Mesenchymal stem cell (in vitro differentiated cells and primary cell): ENCODE measurements at regions not wholly inside any gene's neighbourhood (a gene's known extent, or its start where the extent isn't known, plus 50 kb on each side); places are given as distances from the start of the nearest gene placed in this dataset.

ENCODE experiments used
- DNase-seq: peaks from one replicate; pipeline ENCODE4 v3.0.0-alpha.2; 2013
- H2AFZ ChIP-seq: one replicate; pipeline ENCODE4 v1.6.1; 2013; ENCODE audit warnings: low read depth, mild to moderate bottlenecking, control low read depth, inconsistent platforms, low read length, moderate library complexity
- H2AK5ac ChIP-seq: 2 replicates; pipeline ENCODE4 v1.6.1; 2013; ENCODE audit warnings: low read length, moderate library complexity, mild to moderate bottlenecking, inconsistent platforms; ENCODE audit not compliant: severe bottlenecking
- H2BK120ac ChIP-seq: one replicate; pipeline ENCODE4 v1.6.1; 2013; ENCODE audit warnings: low read depth, mild to moderate bottlenecking, inconsistent platforms, low read length, moderate library complexity
- H2BK12ac ChIP-seq, 2 experiments: one replicate each; pipeline ENCODE4 v1.6.1; 2013; ENCODE audit warnings: inconsistent platforms in 2 of 2, low read length in 2 of 2, mild to moderate bottlenecking in 2 of 2, moderate library complexity in 2 of 2, control low read depth in 1 of 2
- H2BK15ac ChIP-seq: one replicate; pipeline ENCODE4 v1.6.1; 2013; ENCODE audit warnings: mild to moderate bottlenecking, low read depth, inconsistent platforms; ENCODE audit not compliant: poor library complexity, severe bottlenecking
- H2BK5ac ChIP-seq: 2 replicates; pipeline ENCODE4 v1.6.1; 2013; ENCODE audit warnings: low read depth, mild to moderate bottlenecking, low read length, control low read depth, inconsistent platforms; ENCODE audit not compliant: poor library complexity, severe bottlenecking
- H3K14ac ChIP-seq, 2 experiments: one replicate each; pipeline ENCODE4 v1.6.1; 2013; ENCODE audit warnings: inconsistent platforms in 2 of 2, low read length in 2 of 2, control low read depth in 1 of 2, mild to moderate bottlenecking in 1 of 2, moderate library complexity in 1 of 2
- H3K18ac ChIP-seq, 2 experiments: one replicate each; pipeline ENCODE4 v1.6.1; 2013; ENCODE audit warnings: inconsistent platforms in 2 of 2, low read length in 2 of 2, control low read depth in 1 of 2, low read depth in 1 of 2, mild to moderate bottlenecking in 1 of 2
- H3K23ac ChIP-seq, 2 experiments: one replicate each; pipeline ENCODE4 v1.6.1; 2013; ENCODE audit warnings: inconsistent platforms in 2 of 2, low read length in 2 of 2, mild to moderate bottlenecking in 2 of 2, moderate library complexity in 2 of 2, control low read depth in 1 of 2
- H3K27ac ChIP-seq: 2 replicates; pipeline ENCODE4 v1.5.1; 2013; ENCODE audit warnings: mild to moderate bottlenecking, moderate library complexity, low read length, control low read depth, inconsistent platforms; ENCODE audit not compliant: poor library complexity, severe bottlenecking
- H3K27me3 ChIP-seq, 2 experiments: 2 replicates each; pipeline versions ENCODE4 v1.6.1 to v1.7.0; 2013; ENCODE audit warnings: low read length in 2 of 2, mild to moderate bottlenecking in 2 of 2, moderate library complexity in 2 of 2, control low read depth in 1 of 2, inconsistent platforms in 1 of 2; ENCODE audit not compliant: control insufficient read depth in 1 of 2, insufficient read depth in 1 of 2
- H3K36me3 ChIP-seq, 2 experiments: 2 replicates each; pipeline versions ENCODE4 v1.6.1 to v1.7.0; 2013; ENCODE audit warnings: low read length in 2 of 2, control low read depth in 1 of 2, inconsistent platforms in 1 of 2, low read depth in 1 of 2, mild to moderate bottlenecking in 1 of 2; ENCODE audit not compliant: insufficient read depth in 2 of 2, control insufficient read depth in 1 of 2
- H3K4ac ChIP-seq, 2 experiments: one replicate each; pipeline ENCODE4 v1.6.1; 2013; ENCODE audit warnings: inconsistent platforms in 2 of 2, low read length in 2 of 2, mild to moderate bottlenecking in 2 of 2, moderate library complexity in 2 of 2, control low read depth in 1 of 2, low read depth in 1 of 2
- H3K4me1 ChIP-seq: 2 replicates; pipeline ENCODE4 v1.6.1; 2013; ENCODE audit warnings: low read depth, low read length, control low read depth; ENCODE audit not compliant: control insufficient read depth, insufficient read depth
- H3K4me2 ChIP-seq: 2 replicates; pipeline ENCODE4 v1.6.1; 2013; ENCODE audit warnings: low read length, mild to moderate bottlenecking, inconsistent platforms; ENCODE audit not compliant: poor library complexity, severe bottlenecking
- H3K4me3 ChIP-seq, 2 experiments: 2 replicates each; pipeline versions ENCODE4 v1.5.1 to v1.7.0; 2013; ENCODE audit warnings: low read length in 2 of 2, mild to moderate bottlenecking in 2 of 2, control low read depth in 1 of 2, low read depth in 1 of 2; ENCODE audit not compliant: insufficient read depth in 1 of 2
- H3K79me1 ChIP-seq: replicated peaks from 2 replicates; pipeline ENCODE4 v1.6.1; 2013; ENCODE audit warnings: mild to moderate bottlenecking, control low read depth, low read length, inconsistent platforms; ENCODE audit not compliant: poor library complexity, severe bottlenecking
- H3K9ac ChIP-seq: 2 replicates; pipeline ENCODE4 v1.7.0; 2013; ENCODE audit warnings: mild to moderate bottlenecking, low read length, moderate library complexity
- H3K9me3 ChIP-seq: 2 replicates; pipeline ENCODE4 v1.7.0; 2013; ENCODE audit warnings: mild to moderate bottlenecking, low read length; ENCODE audit not compliant: control insufficient read depth
- H4K8ac ChIP-seq: one replicate; pipeline ENCODE4 v1.6.1; 2013; ENCODE audit warnings: inconsistent platforms, mild to moderate bottlenecking, low read length, moderate library complexity
- H4K91ac ChIP-seq: one replicate; pipeline ENCODE4 v1.6.1; 2013; ENCODE audit warnings: mild to moderate bottlenecking, low read length, inconsistent platforms
- WGBS: methylation state at CpG from one replicate; pipeline ENCODE4 v1.1.7; 2013; ENCODE audit warnings: mixed read lengths; 5-methylcytosine and 5-hydroxymethylcytosine counted together

GRCh38 chr6:167235421-167236238 is 55.5 kb upstream of the UNC93A start:
- H2BK12ac ChIP-seq = no peak overlapping the region
- H3K36me3 ChIP-seq = no peaks in the 10 kb centered on the region
- H3K18ac ChIP-seq = no peak overlapping the region
- no peaks in the 10 kb centered on the region for H3K9me3 ChIP-seq
- no peak overlapping the region for H2BK15ac ChIP-seq
- H2AFZ ChIP-seq = no peak overlapping the region
- no peak overlapping the region for H3K14ac ChIP-seq
- H4K91ac ChIP-seq = no peak overlapping the region
- H3K4ac ChIP-seq = no peak overlapping the region
- 88% methylated on average over 38 of the region's 38 CpGs for WGBS
- no peaks in the 10 kb centered on the region for H3K79me1 ChIP-seq
- H3K4me2 ChIP-seq = no peak overlapping the region
- no peak overlapping the region for H2BK120ac ChIP-seq
- H3K4me1 ChIP-seq = peaks cover 1% of the 10 kb centered on the region
- no peak overlapping the region for H2AK5ac ChIP-seq
- DNase-seq = no peak
- no peak overlapping the region for H2BK5ac ChIP-seq
- H3K27ac ChIP-seq = no peak overlapping the region
- no peak overlapping the region for H3K23ac ChIP-seq
- H3K4me3 ChIP-seq = no peak overlapping the region
- no peak overlapping the region for H4K8ac ChIP-seq
- peaks cover 12 to 13% of the 10 kb centered on the region in 2 experiments for H3K27me3 ChIP-seq
- H3K9ac ChIP-seq = no peak overlapping the region

DNA sequence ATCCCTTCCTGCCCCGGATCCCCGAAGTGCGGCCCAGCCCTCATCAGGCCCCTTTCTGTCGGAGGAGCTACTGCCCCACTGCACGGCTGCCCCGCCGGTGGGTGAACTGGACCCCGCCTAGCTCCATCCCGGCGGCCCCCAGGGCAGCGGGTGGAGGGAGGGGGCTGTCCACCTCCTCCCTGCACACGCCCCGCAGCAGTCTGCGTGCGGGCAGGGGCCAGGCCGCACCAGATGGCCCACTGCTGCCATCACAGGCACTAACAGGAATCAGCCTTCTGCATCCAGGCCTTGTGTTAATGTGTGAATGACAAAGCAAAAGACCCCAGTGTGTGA is 54.9 kb upstream of the UNC93A start:
- Histone ChIP-seq H3K4me2 (no peak overlapping the region), H3K27ac (no peak overlapping the region), H3K18ac (no peak overlapping the region), H2BK12ac (no peak overlapping the region), H3K4me3 (no peak overlapping the region), H2AK5ac (no peak overlapping the region), H3K9me3 (no peaks in the 10 kb centered on the region), H4K91ac (no peak overlapping the region), H3K9ac (no peak overlapping the region), H3K4ac (no peak overlapping the region), H3K79me1 (no peaks in the 10 kb centered on the region), H3K36me3 (no peaks in the 10 kb centered on the region), H2BK5ac (no peak overlapping the region), H2BK120ac (no peak overlapping the region), H3K27me3 (peaks cover 13 to 14% of the 10 kb centered on the region in 2 experiments), H3K23ac (no peak overlapping the region), H2AFZ (no peak overlapping the region), H3K14ac (no peak overlapping the region), H4K8ac (no peak overlapping the region), H3K4me1 (peaks cover 1% of the 10 kb centered on the region), H2BK15ac (no peak overlapping the region)
- WGBS = 91% methylated on average over 12 of the region's 16 CpGs
- no peak for DNase-seq

GRCh38 chr6:167237438-167238145 is 53.5 kb upstream of the UNC93A start:
- H4K8ac ChIP-seq = no peak overlapping the region
- no peak overlapping the region for H3K23ac ChIP-seq
- DNase-seq = no peak
- no peak overlapping the region for H3K14ac ChIP-seq
- WGBS = 79% methylated on average over 12 of the region's 14 CpGs
- no peak overlapping the region for H2AK5ac ChIP-seq
- no peak overlapping the region for H3K18ac ChIP-seq
- no peak overlapping the region for H3K4ac ChIP-seq
- no peaks in the 10 kb centered on the region for H3K36me3 ChIP-seq
- H4K91ac ChIP-seq = no peak overlapping the region
- H3K27ac ChIP-seq = no peak overlapping the region
- no peaks in the 10 kb centered on the region for H3K79me1 ChIP-seq
- no peak overlapping the region for H2BK120ac ChIP-seq
- no peak overlapping the region for H3K4me2 ChIP-seq
- H3K9ac ChIP-seq = no peak overlapping the region
- H3K4me3 ChIP-seq = no peak overlapping the region
- no peaks in the 10 kb centered on the region for H3K9me3 ChIP-seq
- peaks cover 1% of the 10 kb centered on the region for H3K4me1 ChIP-seq
- no peak overlapping the region for H2AFZ ChIP-seq
- no peak overlapping the region for H2BK12ac ChIP-seq
- no peak overlapping the region for H2BK15ac ChIP-seq
- peaks cover 13 to 14% of the 10 kb centered on the region in 2 experiments for H3K27me3 ChIP-seq
- H2BK5ac ChIP-seq = no peak overlapping the region

- Histone ChIP-seq H3K23ac (no peak overlapping the region), H4K91ac (no peak overlapping the region), H2BK120ac (no peak overlapping the region), H4K8ac (no peak overlapping the region), H3K4me3 (no peak overlapping the region), H3K27ac (no peak overlapping the region), H2BK5ac (no peak overlapping the region), H2BK15ac (no peak overlapping the region), H3K4ac (no peak overlapping the region), H3K4me2 (no peak overlapping the region), H3K4me1 (peaks cover 1% of the 10 kb centered on the region), H3K9ac (no peak overlapping the region), H3K27me3 (peaks cover 8 to 9% of the 10 kb centered on the region in 2 experiments), H2BK12ac (no peak overlapping the region), H3K36me3 (no peaks in the 10 kb centered on the region), H3K79me1 (no peaks in the 10 kb centered on the region), H2AK5ac (no peak overlapping the region), H3K14ac (no peak overlapping the region), H3K18ac (no peak overlapping the region), H2AFZ (no peak overlapping the region), H3K9me3 (no peaks in the 10 kb centered on the region)
- 57% methylated on average over 14 of the region's 14 CpGs for WGBS
- DNase-seq = no peak
Measured at GRCh38 chr6:167238146-167238693, 52.9 kb upstream of the UNC93A start.
